GM18867 (cell line): ENCODE measurements at regions not wholly inside any gene's neighbourhood (a gene's known extent, or its start where the extent isn't known, plus 50 kb on each side); places are given as distances from the start of the nearest gene placed in this dataset.
A peak's percentile ranks its signal among the peaks of the same experiment; 100 is the strongest.
"Not testable (repeated sequence)": the region's sequence is repeated elsewhere in the genome, so short reads cannot be mapped to it uniquely, and the experiment has no call there.

Experiments used
- ATAC-seq: cut with Tn5 transposase; IDR thresholded peaks from one replicate; pipeline ENCODE4 v1.9.1; 2021; ENCODE audit warnings: mild to moderate bottlenecking, moderate library complexity; ENCODE audit not compliant: unreplicated experiment

GRCh38 chr2:132271794-132272193 lies 110.0 kb upstream of the ANKRD30BL start:
- ATAC-seq = not testable (repeated sequence)

- no peak for ATAC-seq
These were observed 111.0 kb upstream of the ANKRD30BL start for GRCh38 chr2:132272713-132273112.

- not testable (repeated sequence) for ATAC-seq
These were observed 111.8 kb upstream of the ANKRD30BL start for GRCh38 chr2:132273585-132273984.

- no peak for ATAC-seq
These were observed 112.2 kb upstream of the ANKRD30BL start for GRCh38 chr2:132274000-132274399.

GRCh38 chr2:132275396-132275795 lies 113.6 kb upstream of the ANKRD30BL start:
- ATAC-seq = no peak

- peak; percentile 82 for ATAC-seq
These were observed 114.8 kb upstream of the ANKRD30BL start for GRCh38 chr2:132276571-132276981.

- no peak for ATAC-seq
These were observed 116.5 kb upstream of the ANKRD30BL start for GRCh38 chr2:132278267-132278666.

- no peak for ATAC-seq
These were observed 117.6 kb upstream of the ANKRD30BL start for GRCh38 chr2:132279344-132279743.

- ATAC-seq = no peak
These were observed 118.3 kb upstream of the ANKRD30BL start for GRCh38 chr2:132279930-132280615.

GRCh38 chr2:132280912-132281311 lies 119.2 kb upstream of the ANKRD30BL start:
- no peak for ATAC-seq

GRCh38 chr2:132282104-132282503 lies 120.4 kb upstream of the ANKRD30BL start:
- not testable (repeated sequence) for ATAC-seq

GRCh38 chr2:132282911-132283310 lies 121.2 kb upstream of the ANKRD30BL start:
- ATAC-seq = no peak

GRCh38 chr2:132286289-132286911 lies 124.6 kb upstream of the ANKRD30BL start:
- ATAC-seq = not testable (repeated sequence)

GRCh38 chr2:132287910-132288309 lies 126.2 kb upstream of the ANKRD30BL start:
- not testable (repeated sequence) for ATAC-seq

- ATAC-seq = not testable (repeated sequence)
These were observed 127.4 kb upstream of the ANKRD30BL start for GRCh38 chr2:132289138-132289537.

GRCh38 chr2:132289812-132290211 lies 126.8 kb upstream of the GPR39 start:
- not testable (repeated sequence) for ATAC-seq

GRCh38 chr2:132300592-132301378 lies 115.8 kb upstream of the GPR39 start:
- peak; percentile 62 for ATAC-seq

GRCh38 chr2:132304661-132305380 lies 111.8 kb upstream of the GPR39 start:
- not testable (repeated sequence) for ATAC-seq

GRCh38 chr2:132307613-132308198 lies 108.9 kb upstream of the GPR39 start:
- not testable (repeated sequence) for ATAC-seq

- not testable (repeated sequence) for ATAC-seq
These were observed 107.4 kb upstream of the GPR39 start for GRCh38 chr2:132309203-132309602.

GRCh38 chr2:132315546-132315945 lies 101.1 kb upstream of the GPR39 start:
- ATAC-seq = not testable (repeated sequence)
